ENCODE measurements at regions not wholly inside any gene's neighbourhood (a gene's known extent, or its start where the extent isn't known, plus 50 kb on each side); places are given as distances from the start of the nearest gene placed in this dataset.

DNA sequence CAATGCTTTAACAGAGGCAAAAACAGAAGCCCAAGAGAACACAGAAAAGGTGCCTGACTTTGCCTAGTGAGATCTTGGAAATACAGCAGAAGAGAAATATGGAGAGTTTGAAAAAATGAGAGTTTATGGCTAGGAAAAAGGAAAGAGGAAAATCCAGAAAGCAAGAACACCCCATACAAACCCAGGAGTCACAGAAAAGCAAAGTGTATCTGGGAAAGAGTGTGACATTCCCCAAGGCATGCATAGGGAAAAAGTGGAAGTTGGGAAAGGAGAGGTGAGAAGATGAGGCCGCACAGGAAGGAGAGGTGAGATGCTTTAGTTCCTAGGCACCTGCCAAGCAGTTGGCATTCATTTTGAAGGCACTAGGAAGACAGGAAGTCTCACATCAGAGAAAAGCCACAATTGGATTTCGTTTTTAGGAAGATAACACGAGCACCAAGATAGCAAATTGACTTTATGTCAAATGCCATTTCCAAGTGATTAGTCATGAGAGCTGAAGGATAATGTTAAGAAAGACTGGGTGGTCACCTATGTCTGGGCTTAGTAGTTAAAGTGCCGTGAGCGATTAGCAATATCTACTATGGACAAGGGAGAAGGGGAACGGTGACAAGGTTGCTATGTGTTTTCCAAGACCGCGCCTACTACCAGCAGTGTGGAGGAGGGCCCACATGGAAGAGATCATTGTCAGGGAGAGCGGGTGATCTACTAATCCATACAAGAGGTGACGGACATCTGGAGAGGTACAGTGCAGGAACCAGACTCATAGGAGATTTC is 224.1 kb upstream of the PARD3B start:
- H3K4me2 ChIP-seq (ENCODE audit: low read length), result no peak overlapping the region
- H3K79me2 ChIP-seq (ENCODE audit: control insufficient read depth, low read length), result no peaks in the 10 kb centered on the region
- no peaks in the 10 kb centered on the region for H3K9me3 ChIP-seq (ENCODE audit: control insufficient read depth, insufficient read depth, low read length)
- no peak overlapping the region for H3K4me3 ChIP-seq (ENCODE audit: low read length)
- H3K36me3 ChIP-seq (ENCODE audit: control insufficient read depth, low read length), result no peaks in the 10 kb centered on the region
- H3F3A ChIP-seq (ENCODE audit: control insufficient read depth, insufficient read depth), result no peaks in the 10 kb centered on the region
- no peaks in the 10 kb centered on the region for H3K9me2 ChIP-seq (replicated peaks; ENCODE audit: control insufficient read depth, low read length)
- H3K4me1 ChIP-seq (ENCODE audit: control insufficient read depth, low read length), result no peaks in the 10 kb centered on the region
- H4K20me1 ChIP-seq (ENCODE audit: control insufficient read depth, insufficient read depth, low read depth, low read length), result no peaks in the 10 kb centered on the region
- no peaks in the 10 kb centered on the region for H3K27me3 ChIP-seq (ENCODE audit: control insufficient read depth, low read length)
- no peak overlapping the region for H3K27ac ChIP-seq (ENCODE audit: low read depth, low read length)
- TF ChIP-seq EZH2phosphoT487 (IDR thresholded peaks at IDR 0.05; ENCODE audit: borderline replicate concordance, low read length), result no peak
- TF ChIP-seq, protein P1, sequence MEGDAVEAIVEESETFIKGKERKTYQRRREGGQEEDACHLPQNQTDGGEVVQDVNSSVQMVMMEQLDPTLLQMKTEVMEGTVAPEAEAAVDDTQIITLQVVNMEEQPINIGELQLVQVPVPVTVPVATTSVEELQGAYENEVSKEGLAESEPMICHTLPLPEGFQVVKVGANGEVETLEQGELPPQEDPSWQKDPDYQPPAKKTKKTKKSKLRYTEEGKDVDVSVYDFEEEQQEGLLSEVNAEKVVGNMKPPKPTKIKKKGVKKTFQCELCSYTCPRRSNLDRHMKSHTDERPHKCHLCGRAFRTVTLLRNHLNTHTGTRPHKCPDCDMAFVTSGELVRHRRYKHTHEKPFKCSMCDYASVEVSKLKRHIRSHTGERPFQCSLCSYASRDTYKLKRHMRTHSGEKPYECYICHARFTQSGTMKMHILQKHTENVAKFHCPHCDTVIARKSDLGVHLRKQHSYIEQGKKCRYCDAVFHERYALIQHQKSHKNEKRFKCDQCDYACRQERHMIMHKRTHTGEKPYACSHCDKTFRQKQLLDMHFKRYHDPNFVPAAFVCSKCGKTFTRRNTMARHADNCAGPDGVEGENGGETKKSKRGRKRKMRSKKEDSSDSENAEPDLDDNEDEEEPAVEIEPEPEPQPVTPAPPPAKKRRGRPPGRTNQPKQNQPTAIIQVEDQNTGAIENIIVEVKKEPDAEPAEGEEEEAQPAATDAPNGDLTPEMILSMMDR (IDR thresholded peaks at IDR 0.05; ENCODE audit: low read depth, low read length, poor library complexity, severe bottlenecking), result no peak

GRCh38 chr2:204321910-204322751 is 223.1 kb upstream of the PARD3B start:
- Histone ChIP-seq H3K79me2 (ENCODE audit: control insufficient read depth, low read length) (no peaks in the 10 kb centered on the region), H3K27me3 (ENCODE audit: control insufficient read depth, low read length) (no peaks in the 10 kb centered on the region), H3K4me3 (ENCODE audit: low read length) (no peak overlapping the region), H3K36me3 (ENCODE audit: control insufficient read depth, low read length) (no peaks in the 10 kb centered on the region), H3K27ac (ENCODE audit: low read depth, low read length) (no peak overlapping the region), H3K4me2 (ENCODE audit: low read length) (no peak overlapping the region), H3F3A (ENCODE audit: control insufficient read depth, insufficient read depth) (no peaks in the 10 kb centered on the region), H3K4me1 (ENCODE audit: control insufficient read depth, low read length) (no peaks in the 10 kb centered on the region), H4K20me1 (ENCODE audit: control insufficient read depth, insufficient read depth, low read depth, low read length) (no peaks in the 10 kb centered on the region), H3K9me3 (ENCODE audit: control insufficient read depth, insufficient read depth, low read length) (no peaks in the 10 kb centered on the region), H3K9me2 (replicated peaks; ENCODE audit: control insufficient read depth, low read length) (no peaks in the 10 kb centered on the region)
- TF ChIP-seq, protein P1 (IDR thresholded peaks at IDR 0.05; ENCODE audit: low read depth, low read length, poor library complexity, severe bottlenecking), result no peak
- TF ChIP-seq EZH2phosphoT487 (IDR thresholded peaks at IDR 0.05; ENCODE audit: borderline replicate concordance, low read length), result no peak

GRCh38 chr2:204325468-204325867 is 219.8 kb upstream of the PARD3B start:
- Histone ChIP-seq H3F3A (ENCODE audit: control insufficient read depth, insufficient read depth) (no peaks in the 10 kb centered on the region), H3K9me2 (replicated peaks; ENCODE audit: control insufficient read depth, low read length) (no peaks in the 10 kb centered on the region), H3K27ac (ENCODE audit: low read depth, low read length) (no peak overlapping the region), H3K79me2 (ENCODE audit: control insufficient read depth, low read length) (no peaks in the 10 kb centered on the region), H3K4me1 (ENCODE audit: control insufficient read depth, low read length) (no peaks in the 10 kb centered on the region), H3K27me3 (ENCODE audit: control insufficient read depth, low read length) (no peaks in the 10 kb centered on the region), H3K36me3 (ENCODE audit: control insufficient read depth, low read length) (no peaks in the 10 kb centered on the region), H3K9me3 (ENCODE audit: control insufficient read depth, insufficient read depth, low read length) (no peaks in the 10 kb centered on the region), H3K4me2 (ENCODE audit: low read length) (no peak overlapping the region), H3K4me3 (ENCODE audit: low read length) (no peak overlapping the region), H4K20me1 (ENCODE audit: control insufficient read depth, insufficient read depth, low read depth, low read length) (no peaks in the 10 kb centered on the region)
- TF ChIP-seq, protein P1 (IDR thresholded peaks at IDR 0.05; ENCODE audit: low read depth, low read length, poor library complexity, severe bottlenecking), result peak; percentile 78
- TF ChIP-seq EZH2phosphoT487 (IDR thresholded peaks at IDR 0.05; ENCODE audit: borderline replicate concordance, low read length), result no peak

Data from DOHH2 (cell line).